ENCODE measurements at regions not wholly inside any gene's neighbourhood (a gene's known extent, or its start where the extent isn't known, plus 50 kb on each side); places are given as distances from the start of the nearest gene placed in this dataset.

- TF ChIP-seq, protein P1, sequence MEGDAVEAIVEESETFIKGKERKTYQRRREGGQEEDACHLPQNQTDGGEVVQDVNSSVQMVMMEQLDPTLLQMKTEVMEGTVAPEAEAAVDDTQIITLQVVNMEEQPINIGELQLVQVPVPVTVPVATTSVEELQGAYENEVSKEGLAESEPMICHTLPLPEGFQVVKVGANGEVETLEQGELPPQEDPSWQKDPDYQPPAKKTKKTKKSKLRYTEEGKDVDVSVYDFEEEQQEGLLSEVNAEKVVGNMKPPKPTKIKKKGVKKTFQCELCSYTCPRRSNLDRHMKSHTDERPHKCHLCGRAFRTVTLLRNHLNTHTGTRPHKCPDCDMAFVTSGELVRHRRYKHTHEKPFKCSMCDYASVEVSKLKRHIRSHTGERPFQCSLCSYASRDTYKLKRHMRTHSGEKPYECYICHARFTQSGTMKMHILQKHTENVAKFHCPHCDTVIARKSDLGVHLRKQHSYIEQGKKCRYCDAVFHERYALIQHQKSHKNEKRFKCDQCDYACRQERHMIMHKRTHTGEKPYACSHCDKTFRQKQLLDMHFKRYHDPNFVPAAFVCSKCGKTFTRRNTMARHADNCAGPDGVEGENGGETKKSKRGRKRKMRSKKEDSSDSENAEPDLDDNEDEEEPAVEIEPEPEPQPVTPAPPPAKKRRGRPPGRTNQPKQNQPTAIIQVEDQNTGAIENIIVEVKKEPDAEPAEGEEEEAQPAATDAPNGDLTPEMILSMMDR (IDR thresholded peaks at IDR 0.05; ENCODE audit: borderline replicate concordance, control extremely low read depth, extremely low read depth, insufficient read depth, missing control alignments): no peak
- no peak for DNase-seq (ENCODE audit: low spot score)
- in situ Hi-C loops (cut with MboI; ENCODE audit: low sequenced_read_pairs, unreplicated experiment): no loop called here
Observed at GRCh38 chr9:16246785-16247184, 623.7 kb downstream of the BNC2 start.

GRCh38 chr9:16247188-16247875 lies 623.1 kb downstream of the BNC2 start:
- TF ChIP-seq, protein P1 (IDR thresholded peaks at IDR 0.05; ENCODE audit: borderline replicate concordance, control extremely low read depth, extremely low read depth, insufficient read depth, missing control alignments): no peak
- no peak for DNase-seq (ENCODE audit: low spot score)
- in situ Hi-C loops (cut with MboI; ENCODE audit: low sequenced_read_pairs, unreplicated experiment): no loop called here

GRCh38 chr9:16248822-16249221 lies 621.6 kb downstream of the BNC2 start:
- in situ Hi-C loops (cut with MboI; ENCODE audit: low sequenced_read_pairs, unreplicated experiment): no loop called here
- TF ChIP-seq, protein P1 (IDR thresholded peaks at IDR 0.05; ENCODE audit: borderline replicate concordance, control extremely low read depth, extremely low read depth, insufficient read depth, missing control alignments): no peak
- DNase-seq (ENCODE audit: low spot score): no peak

- no peak for DNase-seq (ENCODE audit: low spot score)
- TF ChIP-seq, protein P1 (IDR thresholded peaks at IDR 0.05; ENCODE audit: borderline replicate concordance, control extremely low read depth, extremely low read depth, insufficient read depth, missing control alignments): no peak
- in situ Hi-C loops (cut with MboI; ENCODE audit: low sequenced_read_pairs, unreplicated experiment): no loop called here
Observed at GRCh38 chr9:16252616-16253015, 617.9 kb downstream of the BNC2 start.

GRCh38 chr9:16254674-16255073 lies 615.8 kb downstream of the BNC2 start:
- no peak for DNase-seq (ENCODE audit: low spot score)
- in situ Hi-C loops (cut with MboI; ENCODE audit: low sequenced_read_pairs, unreplicated experiment): no loop called here
- TF ChIP-seq, protein P1 (IDR thresholded peaks at IDR 0.05; ENCODE audit: borderline replicate concordance, control extremely low read depth, extremely low read depth, insufficient read depth, missing control alignments): no peak

DNA sequence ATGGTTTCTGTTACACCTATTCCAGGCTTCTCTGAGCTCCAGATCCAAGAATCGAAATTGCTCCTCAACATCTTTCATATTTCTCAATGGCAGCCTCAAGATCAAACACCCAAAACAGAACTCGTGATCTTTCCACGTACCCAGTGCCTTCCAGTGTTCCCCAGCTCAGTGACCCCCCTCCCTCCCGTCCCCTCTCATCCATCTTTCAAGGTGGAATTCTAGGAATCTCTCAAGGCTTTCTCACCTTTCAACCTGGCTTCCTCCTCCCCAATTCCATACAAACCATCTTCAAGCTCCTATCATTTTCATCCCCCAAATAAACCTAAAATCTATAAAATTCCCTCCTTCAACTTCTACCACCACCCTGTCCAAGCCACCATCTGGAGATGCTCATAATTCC lies 615.3 kb downstream of the BNC2 start:
- TF ChIP-seq, protein P1 (IDR thresholded peaks at IDR 0.05; ENCODE audit: borderline replicate concordance, control extremely low read depth, extremely low read depth, insufficient read depth, missing control alignments): no peak
- in situ Hi-C loops (cut with MboI; ENCODE audit: low sequenced_read_pairs, unreplicated experiment): no loop called here

More for the DNA sequence above, 615.3 kb downstream of the BNC2 start:
- no peak for DNase-seq (ENCODE audit: low spot score)

All from GM13976 (cell line).